Activated T-helper 1 cell treated with anti-CD3 and anti-CD28 coated beads, Interleukin-2, amount 50 U/mL, for 16 hours (primary cell): ENCODE measurements at regions not wholly inside any gene's neighbourhood (a gene's known extent, or its start where the extent isn't known, plus 50 kb on each side); places are given as distances from the start of the nearest gene placed in this dataset.

Experiments
- DNase-seq, 2 donors: peaks; one replicate each; pipeline ENCODE4 v3.0.0-alpha.2; 2020; ENCODE audit warnings: low read depth in 1 of 2, low spot score in 1 of 2

DNA sequence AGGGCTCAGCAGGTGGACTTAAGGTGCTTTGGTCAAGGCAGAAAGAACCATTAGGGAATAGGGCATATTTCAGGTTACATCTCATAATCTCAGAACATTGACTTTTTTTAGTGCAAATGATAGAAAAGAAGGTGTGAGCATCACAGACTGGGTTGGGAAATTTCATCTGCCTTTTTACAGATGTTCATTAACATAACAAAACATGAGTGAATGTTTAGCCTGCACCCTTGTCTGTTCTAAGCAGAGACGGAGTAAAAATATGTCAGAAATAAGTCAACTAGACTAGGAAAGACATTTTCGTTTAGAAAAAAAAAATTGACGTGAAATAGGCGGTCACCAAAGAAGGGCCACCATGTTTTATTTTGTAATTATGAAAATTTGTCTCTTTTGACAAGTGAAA lies 127.5 kb upstream of the CDH13 start:
- DNase-seq = no peak

DNA sequence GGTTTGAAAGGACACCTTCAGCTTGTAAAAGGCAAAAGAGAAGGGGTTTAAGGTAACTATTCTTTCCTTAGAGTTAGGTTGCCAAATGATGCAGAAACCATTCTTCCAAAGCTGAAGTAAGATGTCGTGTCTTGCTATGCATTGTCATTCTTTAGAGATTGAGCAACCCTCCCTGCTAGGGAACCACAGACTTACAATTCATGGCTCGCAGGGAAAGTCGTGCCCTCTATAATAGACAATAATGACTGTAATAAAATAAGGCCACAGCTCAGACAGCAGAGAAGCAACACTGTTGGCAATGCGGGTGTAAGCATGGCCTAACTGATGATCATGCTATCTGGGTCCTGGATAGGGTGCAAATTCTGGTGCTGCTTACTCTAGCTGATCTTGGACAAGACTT lies 129.6 kb upstream of the CDH13 start:
- no peak for DNase-seq

DNA sequence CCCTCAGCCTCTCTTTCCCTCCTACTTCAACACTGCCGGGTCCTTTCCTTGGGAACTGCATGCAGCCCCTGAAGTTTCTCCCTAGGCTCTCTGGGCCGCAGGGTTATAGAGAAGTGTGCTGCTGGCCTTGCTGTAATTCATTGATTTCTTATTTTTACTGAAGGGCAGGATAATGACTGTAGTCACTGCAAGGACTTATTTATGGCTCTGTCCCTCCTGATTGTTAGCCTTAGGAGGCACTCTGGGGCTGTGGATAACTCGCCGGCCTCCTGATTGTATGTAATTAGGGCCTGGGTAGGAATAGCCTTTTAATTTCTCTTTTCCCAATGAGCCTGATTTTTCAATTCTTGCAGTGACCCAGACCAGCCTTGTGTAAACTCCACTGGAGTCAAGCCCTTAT lies 138.3 kb upstream of the CDH13 start:
- no peak for DNase-seq

DNA sequence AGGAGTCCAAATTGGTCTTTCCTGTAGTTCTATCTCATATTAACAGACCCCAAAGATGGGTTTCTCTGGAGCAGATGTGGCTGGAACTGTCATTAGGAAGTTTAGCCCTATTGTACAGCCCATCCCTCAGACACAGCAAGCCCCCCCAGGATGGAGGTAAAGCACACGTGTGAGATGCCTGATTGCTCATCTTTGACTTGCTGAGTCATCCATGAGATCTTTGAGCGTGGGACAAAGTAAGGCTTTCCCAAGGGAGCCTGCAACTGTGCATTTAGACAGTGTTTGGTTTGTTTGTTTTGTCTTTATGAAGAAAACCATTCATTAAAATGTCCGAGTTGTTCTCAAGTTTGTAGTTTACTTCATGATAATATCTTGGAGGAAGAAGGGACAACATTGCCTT lies 145.3 kb upstream of the CDH13 start:
- DNase-seq = no peak

DNA sequence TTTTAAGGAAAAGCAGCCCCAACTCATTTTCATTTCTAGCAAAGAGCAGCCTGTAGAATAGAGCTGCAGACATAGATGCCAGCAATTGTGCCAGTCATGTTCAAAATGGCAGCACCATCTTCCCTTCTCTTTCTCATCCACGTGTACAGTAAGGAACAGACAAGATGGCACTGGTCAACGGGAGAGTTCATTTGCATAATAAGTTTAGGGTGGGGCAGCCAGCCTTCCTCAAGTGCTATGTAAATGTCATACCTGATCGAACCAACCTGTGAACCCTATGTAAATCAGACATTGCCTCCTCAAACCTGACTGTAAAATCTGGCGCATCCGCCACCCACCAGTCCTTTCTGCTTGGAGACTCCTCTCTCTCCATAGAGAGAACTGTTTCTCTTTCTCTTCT lies 150.0 kb upstream of the CDH13 start:
- no peak for DNase-seq

DNA sequence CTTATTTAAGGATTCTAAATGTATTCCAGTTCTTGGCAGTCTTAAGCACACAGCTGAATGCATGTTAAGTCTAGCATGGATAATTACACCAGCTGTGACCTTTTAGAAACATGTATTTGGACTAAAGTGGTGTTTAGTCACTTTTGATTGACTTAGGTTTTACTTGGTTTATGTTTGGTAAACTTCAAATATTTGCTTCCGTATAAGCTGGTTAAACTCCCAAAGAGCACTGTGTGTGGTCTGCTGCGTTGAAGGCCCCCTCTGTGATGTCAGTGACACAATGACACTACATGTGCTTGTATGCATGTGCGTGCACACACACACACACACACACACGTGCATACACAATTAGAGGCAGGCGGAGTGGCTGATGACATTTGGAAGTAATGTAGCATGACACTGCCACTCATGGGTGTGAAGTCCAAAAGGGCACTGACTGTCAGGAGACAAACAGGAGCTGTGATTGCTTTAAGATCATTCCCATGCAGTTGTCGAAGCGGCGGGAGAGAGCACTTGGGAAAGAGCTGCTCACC lies 156.1 kb upstream of the CDH13 start:
- DNase-seq = no peak

DNA sequence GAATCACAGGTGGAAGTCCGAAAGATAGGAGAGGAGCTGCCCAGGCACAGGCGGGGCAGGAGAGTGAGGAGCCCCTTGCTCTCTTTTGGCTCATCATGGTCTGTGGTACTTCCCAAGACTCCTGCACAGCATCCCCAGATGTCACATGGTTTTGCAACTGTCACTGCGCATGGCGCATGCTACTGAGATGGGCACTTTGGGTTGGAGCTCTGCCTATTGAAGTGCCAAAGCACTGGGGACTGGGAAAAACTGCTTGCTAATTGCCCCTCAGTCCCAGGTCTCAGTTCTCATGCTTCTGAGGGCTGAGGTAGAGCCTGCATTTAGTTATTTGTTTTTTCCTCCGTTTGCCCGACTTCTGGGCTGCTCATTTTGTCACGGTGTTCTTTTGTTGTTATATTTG lies 156.8 kb upstream of the CDH13 start:
- no peak for DNase-seq

DNA sequence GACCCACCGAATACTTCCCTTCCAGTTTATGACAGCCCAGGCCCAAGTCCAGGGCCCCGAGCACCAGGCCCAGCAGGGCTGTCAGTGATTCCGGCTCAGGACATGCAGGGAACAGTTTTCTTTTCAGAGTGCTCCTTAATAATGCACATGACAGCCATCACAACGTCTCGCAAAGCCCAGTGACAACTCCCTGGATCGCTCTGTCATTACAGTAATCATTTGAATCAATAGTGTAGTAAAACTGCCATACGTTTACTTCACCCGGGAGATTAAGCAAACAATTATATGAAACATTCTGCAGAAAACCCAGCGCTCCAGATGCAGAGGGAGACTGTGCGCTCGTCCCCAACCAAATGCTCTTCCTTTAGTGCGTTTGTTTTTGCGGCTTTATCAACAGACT lies 162.6 kb upstream of the CDH13 start:
- no peak for DNase-seq

DNA sequence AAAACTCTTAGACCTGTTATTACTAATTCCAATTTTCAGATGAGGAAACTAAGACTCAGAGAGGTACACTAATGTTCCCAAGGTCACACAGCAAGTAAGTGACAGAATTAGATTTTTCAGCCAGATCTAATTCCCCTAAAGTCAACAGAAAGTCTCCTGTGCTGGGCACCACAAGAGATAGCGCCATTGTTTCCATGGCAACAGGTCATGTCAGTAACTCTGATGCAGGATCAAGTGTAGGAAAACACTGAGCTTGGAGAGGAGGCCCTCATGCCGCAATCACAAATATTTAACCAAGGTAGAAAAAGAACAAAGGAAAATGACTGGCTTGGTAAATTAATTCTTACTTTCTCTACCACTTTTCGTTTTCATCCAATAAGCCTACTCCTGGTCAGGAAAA lies 166.0 kb upstream of the CDH13 start:
- DNase-seq = no peak

DNA sequence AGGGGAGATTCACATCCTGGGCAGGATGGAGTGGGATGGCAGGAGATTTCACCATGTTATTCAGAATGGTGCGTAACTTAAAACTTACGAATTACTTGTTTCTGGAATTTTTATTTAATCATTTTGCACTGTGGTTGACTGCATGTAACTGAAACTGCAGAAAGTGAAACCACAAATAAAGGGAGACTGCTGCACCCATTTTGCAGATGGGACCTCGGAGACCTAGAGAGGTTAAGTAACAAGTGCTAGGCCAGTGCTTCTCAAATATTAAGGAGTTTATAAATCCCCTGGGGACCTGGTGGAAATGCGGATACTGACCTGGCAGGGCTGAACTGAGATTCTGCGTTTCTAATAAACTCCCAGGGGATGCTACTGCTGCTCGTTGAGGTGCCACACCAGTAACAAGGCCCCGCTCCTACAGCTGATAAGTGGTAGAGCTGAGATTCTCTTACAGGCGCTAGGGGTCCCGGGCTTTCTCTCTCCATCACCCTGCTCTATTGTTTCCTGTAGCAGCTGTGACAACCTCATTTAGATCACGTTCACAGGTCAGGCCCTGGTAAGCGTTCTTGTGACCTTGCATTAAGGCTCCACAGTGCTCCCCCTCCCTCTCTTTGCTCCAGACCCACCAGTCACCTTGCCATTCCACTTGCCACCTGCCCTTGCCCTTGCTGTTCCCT lies 167.1 kb upstream of the CDH13 start:
- DNase-seq = no peak

DNA sequence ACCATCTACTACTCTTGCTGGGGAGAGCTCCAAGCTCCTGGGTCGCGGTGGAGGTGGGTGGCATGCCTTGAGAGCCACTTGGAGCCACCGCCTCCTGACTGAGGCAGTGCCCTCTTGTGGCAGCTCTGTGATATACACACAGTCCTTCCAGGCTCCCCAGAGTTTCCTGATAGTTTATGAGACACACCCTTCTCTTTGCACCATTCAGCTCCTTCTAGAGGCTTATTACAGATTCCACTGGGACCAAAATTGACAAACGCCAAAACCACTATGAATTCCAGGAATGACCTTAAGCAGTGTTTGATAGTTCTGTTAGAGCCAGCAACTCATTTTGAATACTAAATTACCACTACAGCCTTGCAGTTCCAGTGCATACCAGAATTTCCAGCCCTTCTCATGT lies 170.1 kb upstream of the CDH13 start:
- DNase-seq = no peak

DNA sequence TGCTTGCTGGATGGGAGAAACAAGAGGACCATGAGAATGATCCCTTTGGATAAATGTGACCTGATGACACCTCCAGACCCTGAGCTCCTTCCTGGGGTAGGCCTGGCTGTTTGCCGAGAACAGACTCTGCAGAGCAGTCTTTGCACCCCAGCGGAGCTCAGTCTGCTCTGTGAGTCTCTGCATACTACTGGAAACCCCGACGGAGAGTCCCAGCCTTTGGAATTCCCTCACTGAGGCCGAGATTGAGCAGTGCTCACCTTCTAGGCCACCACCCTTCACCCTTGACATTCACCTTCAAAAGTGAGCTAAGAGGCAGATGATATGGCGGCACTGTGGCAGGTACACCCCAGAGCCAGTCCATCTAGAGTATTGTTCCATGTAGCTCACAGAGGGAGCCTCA lies 172.2 kb upstream of the CDH13 start:
- no peak for DNase-seq

DNA sequence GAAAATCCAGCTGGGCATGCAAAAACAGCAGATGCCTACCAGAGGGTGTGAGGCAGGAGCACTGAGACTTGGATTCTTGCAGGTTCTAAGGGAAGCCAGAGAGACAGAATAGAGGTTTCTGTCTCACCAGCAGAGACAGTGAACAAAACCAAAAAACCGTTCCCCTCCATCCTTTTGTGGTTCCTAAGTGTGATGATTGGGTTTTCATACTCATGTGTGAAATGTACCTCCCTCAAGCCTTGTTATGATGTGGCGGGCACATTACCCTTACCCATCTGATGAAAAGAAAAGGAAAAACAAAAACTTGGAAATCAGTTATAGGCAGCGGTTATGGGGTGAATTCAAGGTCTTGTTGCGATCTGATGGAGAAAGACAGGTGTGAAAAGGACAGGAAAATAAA lies 172.6 kb upstream of the CDH13 start:
- no peak for DNase-seq

DNA sequence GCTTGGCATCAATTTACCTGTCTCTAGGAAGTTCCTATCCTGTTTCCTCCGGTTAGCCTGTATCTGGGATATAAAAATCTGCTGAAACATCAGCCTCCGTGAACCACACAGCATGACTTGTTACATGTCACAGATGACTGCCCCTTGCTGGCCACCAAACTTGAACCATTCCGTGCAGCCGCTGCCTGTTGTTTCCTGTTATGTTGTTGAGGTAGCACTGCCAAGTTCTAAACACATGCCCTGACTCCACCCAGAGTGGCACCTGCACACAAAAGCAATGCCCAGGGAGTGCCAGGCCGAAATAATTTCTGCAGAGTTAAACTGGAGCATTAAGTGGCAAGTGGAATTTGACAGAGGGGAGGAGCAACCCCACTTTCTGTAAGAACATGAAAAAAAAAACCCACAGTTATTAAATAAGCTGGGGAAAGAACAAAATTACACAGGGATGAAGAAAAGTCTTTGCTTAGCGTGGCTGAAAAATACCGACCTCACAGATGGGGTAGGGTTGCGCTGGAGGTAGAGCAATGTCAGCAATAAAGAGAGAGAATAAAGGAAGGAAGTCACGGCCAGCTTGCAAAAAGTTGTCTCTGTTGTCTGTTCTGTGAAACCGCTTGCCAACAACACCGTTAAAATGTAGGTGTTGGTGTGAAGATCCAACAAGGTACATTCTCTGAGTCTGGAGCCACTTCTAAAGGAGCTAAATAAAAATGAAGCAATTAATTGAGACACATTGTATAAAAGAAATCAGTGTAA lies 174.6 kb upstream of the CDH13 start:
- DNase-seq = no peak

DNA sequence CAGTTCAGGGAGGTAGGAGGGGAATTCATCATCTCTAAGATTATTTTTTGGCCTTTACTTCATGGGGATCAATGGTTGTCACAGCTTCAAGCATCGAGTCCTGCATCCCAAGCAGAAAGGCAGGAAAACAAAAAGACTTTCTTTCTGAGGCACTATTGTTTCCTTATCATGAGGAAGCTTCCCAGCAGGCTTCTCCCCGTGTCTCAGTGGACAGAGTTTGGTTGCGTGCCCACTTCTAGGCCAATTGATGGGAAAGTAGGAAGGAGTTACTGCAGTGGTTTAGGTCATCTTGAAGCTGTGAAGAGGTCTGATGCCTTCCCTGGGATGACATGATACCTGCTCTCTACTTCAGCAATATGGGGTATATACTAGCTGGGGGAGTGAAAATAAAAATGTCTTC lies 175.3 kb upstream of the CDH13 start:
- DNase-seq = no peak

DNA sequence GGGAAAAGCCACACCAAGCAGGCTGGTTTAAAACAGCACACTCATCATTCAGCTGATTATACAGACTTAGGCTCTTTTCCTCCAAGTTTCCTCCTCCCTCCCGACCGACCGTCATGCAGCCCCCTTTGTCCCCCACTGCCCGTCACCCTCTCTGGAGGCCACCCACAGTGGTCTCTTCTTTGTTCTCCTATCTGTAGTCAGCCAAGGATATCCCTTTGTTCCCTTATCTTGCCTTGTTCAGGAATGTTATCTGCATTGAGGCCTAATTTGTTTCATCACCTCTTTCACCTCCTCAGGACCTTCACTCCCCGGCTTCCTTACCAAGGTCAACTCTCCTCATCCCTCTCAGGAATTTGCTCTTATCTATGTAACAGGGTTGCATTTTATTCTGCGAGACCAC lies 186.4 kb upstream of the CDH13 start:
- no peak for DNase-seq

DNA sequence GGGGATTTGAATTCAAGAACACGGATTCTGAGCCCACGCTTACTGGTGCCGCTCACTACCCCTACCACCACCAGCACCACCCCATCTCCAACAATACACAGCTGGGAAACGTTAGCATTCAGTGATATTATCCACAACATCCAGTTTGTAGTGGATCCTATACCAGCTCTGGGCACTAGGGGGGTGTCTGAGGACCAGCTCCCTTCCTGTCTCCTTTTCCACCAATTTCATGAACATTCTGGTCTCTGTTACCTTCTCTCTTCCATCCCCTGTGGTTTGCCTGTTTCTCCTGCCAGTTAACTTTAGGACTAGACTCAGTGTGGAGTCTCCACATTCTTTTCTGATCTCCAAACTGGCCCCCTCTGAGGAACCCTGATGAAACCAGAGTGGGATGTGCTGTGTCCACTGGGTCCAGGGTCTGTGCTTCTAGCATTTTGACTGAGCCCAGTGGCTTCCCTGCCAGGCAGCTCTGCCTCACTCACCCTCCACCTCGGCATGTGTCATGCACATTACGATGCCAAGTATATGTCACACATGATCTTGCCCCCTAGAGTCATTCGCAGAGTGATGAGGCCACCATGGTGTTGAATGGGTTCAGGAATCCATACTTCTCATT lies 187.0 kb upstream of the CDH13 start:
- no peak for DNase-seq

DNA sequence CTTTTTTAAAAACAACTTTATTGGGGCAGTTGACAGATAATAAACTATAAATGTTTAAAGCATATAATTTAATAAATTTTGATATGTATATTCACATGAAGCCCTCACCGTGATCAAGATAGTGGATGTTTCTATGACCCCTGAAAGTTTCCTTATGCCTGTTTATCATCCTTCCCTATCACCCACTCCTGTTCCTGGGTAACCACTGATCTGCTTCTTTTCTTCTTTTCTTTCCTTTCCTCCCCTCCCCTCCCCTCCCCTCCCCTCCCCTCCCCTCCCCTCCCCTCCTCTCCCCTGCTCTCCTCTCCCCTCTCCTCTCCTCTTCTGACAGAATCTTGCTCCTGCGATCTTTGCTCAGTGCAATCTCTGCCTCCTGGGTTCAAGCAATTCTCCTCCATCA lies 193.7 kb upstream of the CDH13 start:
- DNase-seq = no peak

DNA sequence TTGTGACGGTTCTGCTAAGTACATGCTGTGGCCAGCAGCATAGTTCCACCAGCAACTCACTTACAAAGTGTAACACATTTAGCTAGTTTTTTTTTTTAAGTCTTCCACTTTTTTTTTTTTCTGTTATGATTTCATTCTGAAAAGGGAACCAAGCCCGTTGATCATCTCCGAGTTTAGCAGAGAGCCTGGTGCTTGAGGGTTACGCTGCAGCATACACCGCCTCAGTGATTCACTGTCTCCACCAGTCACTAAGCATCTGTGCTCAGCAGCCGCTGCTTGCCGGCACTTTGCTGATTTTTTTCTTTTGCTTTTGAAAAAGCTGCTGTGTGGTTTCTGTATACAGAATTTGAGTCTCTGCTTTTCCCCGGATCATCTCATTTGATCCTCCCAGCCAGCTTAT lies 194.5 kb upstream of the CDH13 start:
- DNase-seq = no peak

DNA sequence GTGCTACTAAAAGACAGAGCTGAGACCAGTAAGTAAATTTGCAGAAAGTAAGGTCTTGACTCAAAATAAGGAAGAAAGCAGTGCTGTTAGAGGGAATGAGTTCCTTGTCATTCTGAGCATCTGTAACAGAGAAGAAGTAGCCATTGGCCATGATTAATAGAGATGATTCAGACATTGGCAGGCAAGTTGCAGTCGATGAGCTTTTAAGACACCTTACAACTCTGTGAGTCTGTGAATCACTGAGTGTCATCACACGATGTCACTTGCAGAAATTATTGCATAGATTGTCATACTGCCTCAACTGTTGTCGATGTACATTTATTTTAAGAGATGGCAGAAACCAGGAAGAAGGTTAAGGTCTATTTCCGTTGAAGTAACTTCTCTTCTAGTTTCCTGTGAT lies 201.1 kb upstream of the CDH13 start:
- DNase-seq = no peak

DNA sequence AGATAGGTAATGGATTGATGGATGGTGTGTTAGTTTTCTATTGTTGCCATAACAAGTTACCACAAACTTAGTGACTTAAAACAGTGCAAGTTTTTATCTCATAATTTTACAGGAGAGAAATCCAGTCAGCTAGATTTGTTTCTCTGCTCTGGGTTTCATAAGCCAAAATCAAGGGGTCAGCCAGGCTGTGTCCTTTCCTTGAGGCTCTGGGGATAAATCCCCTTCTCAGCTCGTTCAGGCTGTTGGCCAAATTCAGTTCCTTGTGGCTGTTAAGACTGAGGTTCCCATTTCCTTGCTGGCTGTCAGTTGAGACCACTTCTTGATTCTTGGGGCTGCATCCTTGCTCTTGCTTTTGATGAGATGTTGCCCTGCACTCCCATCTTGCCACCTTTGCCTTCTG lies 204.9 kb upstream of the CDH13 start:
- no peak for DNase-seq

DNA sequence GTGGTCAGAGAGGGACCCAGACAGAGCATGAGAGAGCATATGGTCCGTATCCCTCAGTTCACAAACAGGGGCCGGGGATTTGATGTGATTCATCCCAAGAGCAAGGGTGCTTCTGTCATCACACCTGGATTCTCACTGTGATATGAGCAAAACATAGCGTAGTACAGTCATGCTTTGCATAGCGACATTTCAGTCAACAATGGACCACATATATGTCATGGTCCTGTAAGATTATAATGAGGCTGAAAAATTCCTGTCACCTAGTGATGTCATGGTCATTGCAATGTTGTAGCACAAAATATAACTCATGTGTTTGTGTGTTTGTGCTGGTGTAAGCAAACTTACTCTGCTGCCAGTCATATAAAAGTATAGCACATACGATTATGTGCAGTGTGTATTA lies 207.4 kb upstream of the CDH13 start:
- DNase-seq = no peak
